HG02970 (cell line): ENCODE measurements at regions not wholly inside any gene's neighbourhood (a gene's known extent, or its start where the extent isn't known, plus 50 kb on each side); places are given as distances from the start of the nearest gene placed in this dataset.
"Not testable (repeated sequence)": the region's sequence is repeated elsewhere in the genome, so short reads cannot be mapped to it uniquely, and the experiment has no call there.

Experiments used
- ATAC-seq: cut with Tn5 transposase; IDR thresholded peaks from one replicate; pipeline ENCODE4 v1.9.1; 2021; ENCODE audit warnings: mild to moderate bottlenecking, moderate library complexity, moderate number of reproducible peaks; ENCODE audit not compliant: unreplicated experiment, low FRiP score

DNA sequence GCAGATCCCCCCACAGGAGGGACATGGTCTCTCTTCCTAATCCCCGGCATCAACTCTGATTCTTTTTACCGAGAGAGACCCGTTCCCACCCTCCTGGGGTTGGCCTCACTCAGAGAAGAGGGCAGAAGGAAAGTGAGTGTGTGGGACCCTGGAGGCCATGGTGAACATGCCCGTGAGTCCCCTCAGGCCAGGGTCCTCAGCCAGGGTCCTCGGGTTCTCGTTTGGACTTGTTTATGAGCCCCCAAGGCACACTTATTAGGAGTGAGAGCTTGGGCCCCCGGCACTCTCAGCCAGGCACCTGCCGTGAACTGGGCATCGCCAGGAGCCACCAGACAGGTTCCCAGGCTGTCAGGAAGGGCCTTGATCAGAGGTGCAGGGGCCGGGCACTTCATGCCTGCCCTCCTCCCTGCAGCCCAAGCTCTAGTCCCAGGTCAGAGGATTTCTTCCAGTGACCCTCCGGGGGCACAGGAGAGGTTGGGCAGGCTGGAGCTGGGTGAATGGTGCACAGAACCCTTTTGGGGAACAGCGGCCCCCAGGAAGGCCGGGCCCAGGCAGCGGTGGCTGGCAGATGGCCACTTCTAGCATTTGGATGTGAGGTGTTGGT is 122.6 kb downstream of the CRYAA start:
- no peak for ATAC-seq

DNA sequence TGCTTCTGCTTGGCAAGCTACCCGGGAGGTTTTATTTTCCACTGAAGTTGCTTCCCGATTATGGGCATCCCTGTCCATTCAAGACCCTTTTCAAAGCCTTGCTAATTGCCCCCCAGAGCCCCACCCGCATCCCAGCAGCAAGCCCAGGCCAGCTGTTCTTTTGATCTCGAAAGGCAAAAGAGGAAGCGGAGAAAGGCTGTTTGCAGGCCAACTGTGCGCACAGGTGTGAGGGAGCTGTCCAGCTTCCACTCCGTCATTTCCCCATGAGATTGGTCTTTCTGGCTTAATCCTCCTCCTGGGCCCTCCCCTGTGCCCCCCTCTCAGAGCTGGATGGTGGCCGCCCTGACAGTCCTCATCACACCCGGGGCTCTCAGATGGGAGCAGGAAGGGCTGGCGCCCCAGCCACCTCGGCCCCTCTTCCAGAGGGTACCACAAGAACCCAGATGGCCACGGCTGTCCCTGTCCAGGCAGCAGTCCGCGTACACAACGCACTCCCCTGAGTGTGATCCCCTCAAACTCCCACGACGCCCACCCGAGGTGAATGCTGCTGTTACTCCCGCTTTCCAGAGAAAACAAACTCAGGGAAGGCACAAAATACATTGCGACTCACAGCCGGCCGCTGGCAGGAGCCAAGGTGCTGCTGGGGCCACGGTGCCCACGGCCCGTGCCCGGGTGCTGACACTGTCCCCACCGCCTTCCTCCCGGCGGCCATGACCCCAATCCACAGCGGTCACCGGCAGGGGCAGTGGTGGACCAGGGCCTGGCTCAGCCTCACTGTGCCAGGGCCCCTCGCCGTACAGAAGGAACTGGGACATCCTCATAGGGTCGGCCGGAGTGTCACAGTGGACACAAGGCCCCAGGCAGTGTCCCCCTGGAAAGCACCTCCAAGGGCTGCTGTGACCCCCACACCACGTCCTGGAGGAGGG is 121.9 kb downstream of the CRYAA start:
- ATAC-seq, result no peak

DNA sequence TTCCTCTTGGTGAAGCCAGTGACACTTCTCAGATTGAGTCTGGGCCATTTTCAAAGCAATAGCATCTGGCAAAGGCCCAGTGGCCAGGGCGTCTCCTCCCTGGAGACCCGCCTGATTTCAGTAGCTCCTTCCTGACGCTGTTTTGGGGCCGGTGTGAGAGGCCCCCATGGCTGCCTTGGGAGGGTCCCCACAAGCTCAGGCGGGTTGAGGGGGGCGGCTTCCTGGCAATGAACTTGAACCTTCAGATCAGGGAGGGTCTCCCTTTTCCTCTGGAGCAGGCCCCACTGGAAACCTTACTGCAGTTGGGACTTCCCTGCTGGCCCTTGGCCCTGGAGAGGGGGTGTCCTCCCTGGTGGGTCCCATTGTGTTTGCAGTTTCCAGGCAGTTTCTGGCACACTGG is 121.2 kb downstream of the CRYAA start:
- ATAC-seq, result no peak

DNA sequence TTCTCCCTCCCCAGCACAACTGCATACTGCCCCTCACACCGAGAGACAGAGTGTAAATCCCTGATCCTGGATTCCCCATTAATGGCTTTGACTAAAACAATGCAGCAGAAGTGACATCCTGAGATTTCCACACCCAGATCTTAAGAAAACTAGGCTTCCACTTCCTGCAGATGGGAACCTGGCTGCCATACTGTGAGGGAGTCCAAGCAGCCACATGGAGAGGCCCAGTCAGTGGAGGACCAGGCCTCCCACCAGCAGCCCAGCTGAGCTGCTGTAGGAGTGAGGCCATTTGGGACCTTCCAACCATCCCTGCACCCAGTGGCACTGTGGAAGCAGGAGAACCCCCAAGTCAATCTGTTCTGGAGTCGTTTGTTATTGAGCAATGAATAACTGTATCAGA is 120.6 kb downstream of the CRYAA start:
- ATAC-seq, result no peak

DNA sequence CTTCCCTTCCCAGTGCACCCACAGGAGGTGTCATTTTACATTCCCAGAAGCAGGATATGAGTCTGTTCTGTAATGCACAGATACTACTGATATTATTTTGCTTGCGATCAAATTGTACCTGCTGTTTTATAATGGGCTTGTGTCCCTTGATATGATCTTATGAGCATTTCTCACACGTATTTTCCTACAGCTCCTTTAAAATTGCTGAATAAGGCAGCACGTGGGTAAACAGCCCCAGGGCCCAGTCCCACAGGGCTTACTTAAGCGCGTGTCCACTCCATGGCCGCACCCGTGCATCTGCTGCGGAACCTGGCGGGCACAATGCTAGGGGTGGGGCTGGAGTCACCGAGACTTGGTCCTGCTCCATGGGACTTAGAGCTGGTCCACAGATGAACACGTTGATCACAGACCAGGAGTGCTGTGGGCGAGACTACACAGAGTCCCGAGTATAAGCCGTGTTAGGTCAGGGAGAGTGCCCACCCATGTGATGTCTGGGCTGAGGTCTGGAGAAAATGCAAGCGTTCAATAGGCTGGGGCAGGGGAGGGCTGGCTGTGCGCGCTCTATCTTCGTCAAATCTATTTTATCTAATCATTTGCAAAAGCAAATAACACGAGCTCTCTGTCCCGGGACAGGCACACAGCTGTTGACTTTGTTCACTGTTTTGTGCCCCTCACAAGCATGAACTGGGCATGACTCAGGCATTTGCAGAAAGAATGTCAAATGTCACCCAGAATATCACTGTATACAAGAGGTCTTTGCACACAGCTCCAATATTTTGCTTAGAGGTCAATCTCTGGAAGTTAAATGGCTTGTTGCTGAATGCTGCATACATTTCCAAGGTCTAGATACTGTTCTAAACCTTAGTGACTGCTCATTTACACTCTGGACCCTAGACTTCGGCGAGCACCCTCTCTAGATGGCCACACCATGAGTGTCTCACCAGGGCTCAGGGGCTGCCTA is 119.3 kb downstream of the CRYAA start:
- ATAC-seq, result no peak

DNA sequence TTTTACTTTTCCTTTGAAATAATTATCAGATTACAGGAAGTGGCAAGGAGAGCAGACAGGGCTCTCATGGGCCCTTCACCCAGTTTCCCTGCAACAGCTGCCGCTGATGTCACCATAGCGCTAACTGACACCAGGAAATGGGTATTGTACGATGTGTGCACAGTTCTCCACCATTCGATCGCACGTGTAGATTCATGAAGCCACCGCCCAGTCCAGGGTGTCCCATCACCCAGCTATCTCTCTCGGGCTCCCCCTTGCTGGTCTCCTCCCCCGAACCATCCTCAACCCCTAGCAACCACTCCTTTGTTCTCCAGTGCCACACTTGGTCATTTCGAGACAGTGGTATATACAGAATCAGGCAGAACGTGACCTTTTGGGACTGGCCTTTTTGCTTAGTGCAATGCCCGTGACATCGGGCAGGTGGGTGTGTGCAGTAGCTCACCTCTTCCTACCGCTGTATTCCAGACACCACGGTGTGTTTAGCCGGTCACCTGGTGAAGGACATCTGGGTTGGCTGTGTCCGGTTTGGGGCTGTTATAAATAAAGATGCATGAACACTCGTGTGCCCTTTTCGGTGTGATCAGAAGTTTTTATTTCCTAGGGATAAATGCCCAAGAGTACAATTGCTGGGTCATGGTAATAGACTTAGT is 118.4 kb downstream of the CRYAA start:
- no peak for ATAC-seq

DNA sequence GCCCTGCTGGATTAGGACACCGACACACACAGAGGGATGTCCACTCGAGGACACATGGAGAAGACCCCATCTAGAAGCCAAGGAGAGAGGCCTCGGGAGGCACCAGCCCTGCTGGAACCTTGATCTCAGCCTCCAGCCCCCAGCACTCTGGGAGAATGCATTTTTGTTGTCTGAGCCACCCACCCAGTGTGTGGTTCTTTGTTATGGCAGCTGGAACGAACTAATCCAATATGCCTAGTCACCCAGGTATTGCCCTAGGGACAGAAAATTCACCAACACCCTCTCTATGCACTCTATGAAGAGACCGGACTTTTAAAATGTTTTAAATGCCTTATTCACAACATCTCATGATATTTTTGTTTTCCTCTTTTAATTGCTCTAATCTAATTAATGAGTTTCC is 117.4 kb downstream of the CRYAA start:
- ATAC-seq, result no peak

DNA sequence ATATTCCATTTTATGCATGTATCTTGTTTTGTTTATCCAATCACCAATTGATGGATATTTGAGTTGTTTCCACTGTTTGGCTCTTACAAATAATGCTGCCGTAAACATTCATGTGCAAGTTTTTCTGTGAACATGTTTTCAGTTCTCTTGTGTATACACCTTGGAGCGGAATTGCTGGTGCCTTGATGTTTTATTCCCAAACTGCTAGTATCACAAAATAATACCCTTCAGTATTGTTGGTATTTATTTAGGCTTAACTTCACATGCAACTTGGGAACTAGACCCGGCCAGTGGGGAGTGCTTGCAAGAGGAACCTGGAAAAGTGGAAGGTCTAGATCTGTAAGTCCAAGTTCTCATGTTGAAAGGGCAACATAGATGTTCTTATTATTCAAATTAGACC is 115.9 kb downstream of the CRYAA start:
- ATAC-seq, result no peak

DNA sequence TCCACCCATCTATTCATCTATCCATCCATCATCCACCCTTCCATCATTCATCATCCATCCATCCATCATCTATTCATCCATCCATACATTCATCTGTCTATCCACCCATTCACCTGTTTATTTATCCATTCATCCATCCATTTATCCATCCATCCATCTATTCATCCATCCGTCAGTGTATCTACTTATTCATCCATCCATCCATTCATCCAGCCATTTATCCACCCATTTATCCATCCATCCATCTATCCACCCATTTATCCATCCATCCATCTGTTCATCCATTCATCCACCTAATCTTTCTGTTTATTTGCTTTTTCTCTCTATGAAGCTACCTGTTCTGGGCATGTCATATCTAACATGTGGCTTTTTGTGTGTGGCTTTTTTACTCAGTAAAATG is 115.4 kb downstream of the CRYAA start:
- ATAC-seq, result no peak

DNA sequence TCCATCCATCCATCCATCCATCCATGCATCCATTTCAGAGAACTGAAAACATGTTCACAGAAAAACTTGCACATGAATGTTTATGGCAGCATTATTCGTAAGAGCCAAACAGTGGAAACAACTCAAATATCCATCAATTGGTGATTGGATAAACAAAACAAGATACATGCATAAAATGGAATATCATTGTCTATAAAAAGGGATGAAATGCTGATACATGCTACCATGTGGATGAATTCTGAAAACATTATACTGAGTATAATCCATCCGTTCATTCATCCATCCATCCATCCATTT is 115.1 kb downstream of the CRYAA start:
- not testable (repeated sequence) for ATAC-seq

DNA sequence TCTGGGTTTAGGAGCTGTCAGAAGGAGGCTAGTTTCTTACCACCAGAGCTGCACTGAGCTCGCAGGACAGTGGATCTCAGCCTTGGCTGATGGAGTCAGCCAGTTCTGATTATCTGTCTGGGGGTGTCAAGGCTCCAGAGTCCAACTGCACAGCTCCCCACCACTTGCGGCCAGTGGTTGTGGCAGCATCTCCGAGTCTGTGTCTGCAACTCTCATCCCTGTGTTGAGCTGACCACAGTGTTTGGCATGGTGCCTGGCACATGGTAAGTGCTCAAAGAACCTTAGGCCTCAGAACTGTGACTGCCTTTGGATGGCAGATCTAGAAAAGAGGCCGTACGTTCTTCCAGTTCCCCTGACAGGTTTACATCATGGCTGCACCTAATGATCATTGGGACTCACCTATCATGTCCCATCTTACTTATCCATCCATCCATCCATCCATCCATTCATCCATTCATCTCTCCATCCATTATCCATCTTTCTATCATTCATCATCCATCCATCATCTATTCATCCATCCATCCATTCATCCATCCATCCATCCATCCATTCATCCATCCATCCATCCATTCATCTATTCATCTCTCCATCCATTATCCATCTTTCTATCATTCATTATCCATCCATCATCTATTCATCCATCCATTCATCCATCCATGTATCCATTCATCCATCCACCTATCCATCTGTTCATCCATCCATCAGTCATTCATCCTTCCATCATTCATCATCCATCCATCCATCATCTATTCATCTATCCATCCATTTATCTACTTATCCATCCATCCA is 114.5 kb downstream of the CRYAA start:
- no peak for ATAC-seq

DNA sequence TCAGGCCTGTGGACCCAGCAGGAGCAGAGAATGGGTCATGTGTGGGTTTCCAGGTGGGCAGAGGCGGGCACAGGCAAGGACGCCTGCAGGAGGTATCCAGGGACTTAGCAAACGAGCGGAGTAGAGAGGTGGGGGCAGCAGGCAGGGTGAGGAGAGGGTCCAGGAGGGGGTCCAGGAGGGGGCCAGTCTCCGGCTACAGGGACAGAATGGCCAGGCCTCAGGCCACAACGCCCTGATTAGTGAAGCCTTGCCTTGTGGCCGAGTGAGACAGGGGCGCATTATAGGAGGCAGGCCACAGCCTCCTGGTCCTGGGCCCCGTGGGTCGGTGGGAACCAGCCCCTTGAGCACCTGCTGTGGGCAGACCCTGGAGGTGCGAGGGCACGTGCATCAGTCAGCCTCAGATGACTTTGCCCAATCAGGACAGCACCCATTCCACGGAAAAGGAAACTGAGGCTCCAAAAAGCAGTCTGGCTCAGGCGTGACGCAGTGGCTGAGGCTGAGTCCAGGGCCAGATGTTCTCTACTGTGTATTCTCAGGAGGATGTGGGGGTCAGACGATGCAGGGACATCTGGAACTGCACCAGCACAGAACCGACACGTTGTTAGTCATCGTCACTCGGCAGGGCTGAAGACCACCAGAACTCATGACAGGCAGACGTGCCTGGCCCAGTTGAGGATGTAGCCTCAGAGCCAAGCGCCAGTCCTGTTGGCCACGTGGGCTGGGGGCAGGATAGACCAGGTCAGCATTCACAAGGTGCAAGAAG is 113.7 kb downstream of the CRYAA start:
- no peak for ATAC-seq

DNA sequence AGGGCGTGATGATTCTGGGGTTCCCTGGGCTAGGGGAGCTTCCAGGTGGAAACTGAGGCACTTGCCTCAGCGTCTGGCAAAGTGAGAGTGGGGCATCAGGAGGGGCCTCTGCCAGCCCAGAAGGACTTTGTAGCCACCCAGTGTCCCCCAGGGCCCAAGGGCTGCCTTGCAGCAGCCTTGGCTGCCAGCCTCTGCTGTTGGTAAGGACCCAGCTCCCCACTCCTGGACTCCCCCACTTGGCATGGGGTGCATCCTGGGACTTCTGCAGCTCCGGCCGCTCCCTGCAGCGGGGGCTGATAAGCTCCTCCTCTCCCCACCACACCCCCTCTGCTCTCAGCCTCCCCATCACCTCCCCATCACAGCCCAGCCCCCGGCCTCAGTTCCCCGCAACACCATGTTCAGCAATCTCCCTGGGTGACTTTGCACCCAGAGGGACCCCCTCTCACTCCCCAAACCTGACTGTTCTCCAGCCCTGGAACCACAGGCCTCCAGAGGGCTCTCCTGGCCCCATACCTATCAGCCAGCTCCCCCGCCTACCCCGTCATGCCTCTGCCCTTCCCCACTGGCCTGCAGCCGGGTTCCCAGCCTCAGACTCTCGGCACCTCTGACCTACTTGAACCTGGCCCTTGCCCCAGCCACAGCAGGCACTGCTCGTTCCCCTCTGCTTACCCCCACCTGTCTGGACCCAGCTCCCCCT is 113.0 kb downstream of the CRYAA start:
- ATAC-seq, result no peak

DNA sequence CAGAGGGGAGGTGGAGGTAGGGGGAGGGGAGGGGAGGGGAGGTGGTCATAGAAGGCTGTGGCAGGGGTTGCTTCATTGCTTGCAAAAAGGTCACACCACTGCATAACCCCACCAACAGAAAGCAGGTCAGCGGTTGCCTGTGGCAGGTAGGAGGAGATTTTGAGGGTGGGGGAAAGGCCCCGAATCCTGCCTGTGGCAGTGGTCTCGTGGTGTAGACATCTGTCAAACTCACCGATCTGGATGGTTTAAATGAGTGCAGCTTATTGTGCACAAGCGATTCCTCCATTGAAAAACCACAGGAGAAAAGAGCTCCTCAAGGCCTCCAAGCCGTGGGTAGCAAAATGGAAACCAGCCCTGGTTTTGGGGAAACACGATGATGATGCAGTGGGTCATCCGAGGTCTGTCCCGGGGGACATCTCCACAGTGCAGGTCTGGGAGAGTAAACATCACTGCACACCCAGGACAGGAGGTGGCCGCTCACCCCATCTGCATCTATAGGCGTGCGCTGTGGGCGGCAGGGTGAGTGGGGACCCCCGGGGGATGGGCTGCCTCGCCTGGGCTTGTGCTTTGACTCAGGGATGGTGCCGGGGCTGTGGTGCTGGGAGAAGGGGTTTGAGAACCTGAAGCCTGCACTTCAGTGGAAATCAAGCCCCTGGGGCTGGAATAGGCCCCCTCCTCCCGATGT is 112.3 kb downstream of the CRYAA start:
- ATAC-seq, result no peak

DNA sequence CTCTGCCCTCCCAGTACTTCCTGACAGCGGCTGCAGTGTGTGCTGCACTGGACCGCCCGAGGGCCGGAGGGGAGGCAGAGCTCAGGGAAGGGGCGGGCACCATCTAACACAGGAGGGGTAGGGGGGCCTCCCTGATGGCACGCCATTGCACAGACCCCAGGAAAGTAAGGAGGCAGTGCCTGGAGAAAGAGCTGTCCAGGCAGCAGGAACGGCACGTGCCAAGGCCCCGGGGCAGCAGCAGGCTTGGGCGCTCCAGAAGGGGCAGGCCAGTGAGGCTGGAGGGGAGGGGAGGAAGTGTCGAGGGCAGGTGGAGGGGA is 110.7 kb downstream of the CRYAA start:
- no peak for ATAC-seq

DNA sequence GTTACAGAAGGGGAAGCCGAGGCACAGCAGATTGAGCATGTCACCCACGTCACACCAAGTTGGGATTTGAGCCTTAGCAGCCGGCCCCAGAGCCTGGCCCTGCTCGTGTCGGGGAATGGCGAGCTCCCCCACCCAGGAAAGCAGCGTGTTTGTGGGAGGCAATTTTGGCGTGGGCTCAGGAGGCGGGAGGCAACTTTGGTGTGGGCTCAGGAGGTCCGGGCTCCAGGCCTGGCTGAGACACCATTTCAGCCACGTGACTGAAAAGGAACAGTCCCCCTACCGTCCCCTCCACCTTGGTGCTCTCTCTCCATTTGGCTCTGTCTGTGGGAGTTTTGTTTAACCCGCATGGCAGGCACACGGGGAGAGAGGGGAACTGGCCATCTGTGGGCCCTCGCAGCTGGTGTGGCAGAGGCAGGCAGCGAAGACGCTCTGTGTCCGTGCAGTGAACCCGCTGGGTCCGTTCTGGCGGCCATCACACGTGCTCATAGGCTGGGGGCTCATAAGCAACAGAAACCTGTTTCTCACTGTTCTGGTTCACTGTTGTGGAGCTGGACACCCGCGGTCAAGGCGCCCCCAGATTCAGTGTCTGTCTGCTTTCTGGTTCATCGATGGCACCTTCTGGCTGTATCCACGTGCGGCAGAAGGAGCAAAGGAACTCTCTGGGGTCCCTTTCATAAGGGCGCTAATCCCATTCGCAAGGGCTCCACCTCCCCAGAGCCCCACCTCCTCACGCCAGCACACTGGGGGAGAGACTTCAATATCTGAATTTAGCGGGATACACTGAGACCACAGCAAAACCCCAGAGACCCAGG is 110.2 kb downstream of the CRYAA start:
- no peak for ATAC-seq

DNA sequence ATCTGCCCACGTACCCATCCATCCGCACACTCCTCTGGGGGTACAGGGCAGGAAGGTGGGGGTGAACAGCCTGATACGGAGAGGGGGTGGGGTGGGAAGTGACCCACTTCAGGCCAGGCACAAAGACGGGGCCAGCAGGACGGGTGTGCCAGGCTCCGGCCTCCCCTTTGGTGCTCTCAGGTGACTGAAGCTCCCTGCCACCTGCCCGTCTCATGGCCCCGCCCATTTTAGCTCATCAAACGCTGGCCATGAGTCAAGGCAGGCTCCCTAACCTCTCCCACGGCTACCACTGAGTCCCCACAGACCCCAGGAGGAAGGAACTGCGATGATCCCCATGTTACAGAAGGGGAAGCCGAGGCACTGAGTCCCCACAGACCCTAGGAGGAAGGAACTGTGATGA is 109.6 kb downstream of the CRYAA start:
- ATAC-seq, result no peak
